Glutamatergic neuron (in vitro differentiated cells): ENCODE measurements at regions not wholly inside any gene's neighbourhood (a gene's known extent, or its start where the extent isn't known, plus 50 kb on each side); places are given as distances from the start of the nearest gene placed in this dataset.
"Not testable (repeated sequence)": the region's sequence is repeated elsewhere in the genome, so short reads cannot be mapped to it uniquely, and the experiment has no call there.

Experiments used
- DNase-seq: peaks from one replicate; pipeline ENCODE4 v3.0.0; 2022
- H3K27ac Mint-ChIP-seq: one replicate; pipeline ENCODE4 v1.8.0; 2020; ENCODE audit warnings: mild to moderate bottlenecking, mixed read lengths, inconsistent platforms; ENCODE audit not compliant: unreplicated experiment
- H3K27me3 Mint-ChIP-seq: one replicate; pipeline ENCODE4 v1.8.0; 2020; ENCODE audit warnings: mild to moderate bottlenecking, moderate library complexity, mixed read lengths, inconsistent platforms; ENCODE audit not compliant: unreplicated experiment
- H3K36me3 Mint-ChIP-seq: one replicate; pipeline ENCODE4 v1.8.0; 2020; ENCODE audit warnings: mild to moderate bottlenecking, mixed read lengths, inconsistent platforms; ENCODE audit not compliant: unreplicated experiment
- H3K4me1 Mint-ChIP-seq: one replicate; pipeline ENCODE4 v1.8.0; 2020; ENCODE audit warnings: mild to moderate bottlenecking, low read depth, mixed read lengths, inconsistent platforms; ENCODE audit not compliant: unreplicated experiment
- H3K4me3 Mint-ChIP-seq: one replicate; pipeline ENCODE4 v1.8.0; 2020; ENCODE audit warnings: mild to moderate bottlenecking, mixed read lengths, inconsistent platforms; ENCODE audit not compliant: unreplicated experiment
- H3K9me3 Mint-ChIP-seq: one replicate; pipeline ENCODE4 v1.8.0; 2020; ENCODE audit warnings: mild to moderate bottlenecking, moderate library complexity, mixed read lengths, inconsistent platforms; ENCODE audit not compliant: unreplicated experiment
- CTCF ChIP-seq: fragments of 200-600 bp; sonication (generic); IDR thresholded peaks from one replicate; pipeline ENCODE4 v1.5.0; 2021; ENCODE audit not compliant: partially characterized antibody, unreplicated experiment

- TF ChIP-seq CTCF = no peak
- Mint-ChIP-seq H3K36me3 (no peaks in the 10 kb centered on the region), H3K9me3 (peaks cover 3% of the 10 kb centered on the region), H3K4me3 (no peak overlapping the region), H3K27ac (no peak overlapping the region), H3K27me3 (no peaks in the 10 kb centered on the region), H3K4me1 (no peaks in the 10 kb centered on the region)
- DNase-seq = no peak
Observed at GRCh38 chr17:69672924-69673323, 258.4 kb downstream of the MAP2K6 start.

- H3K27ac Mint-ChIP-seq = no peak overlapping the region
- H3K27me3 Mint-ChIP-seq = no peaks in the 10 kb centered on the region
- no peaks in the 10 kb centered on the region for H3K36me3 Mint-ChIP-seq
- peaks cover 3% of the 10 kb centered on the region for H3K9me3 Mint-ChIP-seq
- H3K4me3 Mint-ChIP-seq = no peak overlapping the region
- H3K4me1 Mint-ChIP-seq = no peaks in the 10 kb centered on the region
- DNase-seq = no peak
- no peak for TF ChIP-seq CTCF
Observed at GRCh38 chr17:69677130-69677529, 262.6 kb downstream of the MAP2K6 start.

GRCh38 chr17:69678206-69678605 lies 263.7 kb downstream of the MAP2K6 start:
- peaks cover 3% of the 10 kb centered on the region for H3K9me3 Mint-ChIP-seq
- H3K27ac Mint-ChIP-seq = no peak overlapping the region
- no peaks in the 10 kb centered on the region for H3K36me3 Mint-ChIP-seq
- no peak for DNase-seq
- H3K4me3 Mint-ChIP-seq = no peak overlapping the region
- no peaks in the 10 kb centered on the region for H3K4me1 Mint-ChIP-seq
- no peaks in the 10 kb centered on the region for H3K27me3 Mint-ChIP-seq
- TF ChIP-seq CTCF = no peak

GRCh38 chr17:69679829-69680228 lies 265.3 kb downstream of the MAP2K6 start:
- DNase-seq = no peak
- Mint-ChIP-seq H3K27me3 (no peaks in the 10 kb centered on the region), H3K36me3 (no peaks in the 10 kb centered on the region), H3K9me3 (no peaks in the 10 kb centered on the region), H3K27ac (no peak overlapping the region), H3K4me3 (no peak overlapping the region), H3K4me1 (no peaks in the 10 kb centered on the region)
- no peak for TF ChIP-seq CTCF

- no peak for DNase-seq
- no peak overlapping the region for H3K27ac Mint-ChIP-seq
- H3K4me3 Mint-ChIP-seq = no peak overlapping the region
- TF ChIP-seq CTCF = no peak
- H3K4me1 Mint-ChIP-seq = no peaks in the 10 kb centered on the region
- no peaks in the 10 kb centered on the region for H3K9me3 Mint-ChIP-seq
- H3K27me3 Mint-ChIP-seq = peaks cover 2% of the 10 kb centered on the region
- no peaks in the 10 kb centered on the region for H3K36me3 Mint-ChIP-seq
Observed at GRCh38 chr17:69684251-69684650, 269.8 kb downstream of the MAP2K6 start.

GRCh38 chr17:69685150-69685549 lies 270.7 kb downstream of the MAP2K6 start:
- H3K4me1 Mint-ChIP-seq, H3K4me3 Mint-ChIP-seq, H3K9me3 Mint-ChIP-seq, H3K27ac Mint-ChIP-seq, DNase-seq, H3K36me3 Mint-ChIP-seq, H3K27me3 Mint-ChIP-seq: not testable (repeated sequence)
